ENCODE measurements at regions not wholly inside any gene's neighbourhood (a gene's known extent, or its start where the extent isn't known, plus 50 kb on each side); places are given as distances from the start of the nearest gene placed in this dataset.

- TF ChIP-seq RAD21 (IDR thresholded peaks at IDR 0.05; ENCODE audit: low read depth) (no peak), POLR2AphosphoS5 (IDR thresholded peaks at IDR 0.05; ENCODE audit: low read depth, low read length) (no peak), EZH2phosphoT487 (IDR thresholded peaks at IDR 0.05; ENCODE audit: borderline replicate concordance) (no peak), CTCF (IDR thresholded peaks at IDR 0.05 in 2 of 3, conservative IDR thresholded peaks at IDR 0.05 in 1 of 3; ENCODE audit: borderline replicate concordance in 1 of 3, insufficient read depth in 1 of 3, low read depth in 2 of 3, low read length in 2 of 3) (no peak), POLR2A (IDR thresholded peaks at IDR 0.05; ENCODE audit: borderline replicate concordance, extremely low read depth, insufficient read depth, insufficient read length) (no peak), REST (IDR thresholded peaks at IDR 0.05; ENCODE audit: low read depth) (no peak), ZNF274 (IDR thresholded peaks at IDR 0.05; ENCODE audit: low read depth, low read length) (no peak), EZH2 (IDR thresholded peaks at IDR 0.05) (no peak), JUND (IDR thresholded peaks at IDR 0.05) (no peak)
These were observed 77.6 kb upstream of the TRAM1L1 start for GRCh38 chr4:117162976-117163375.

Data from HCT116 (cell line).